SK-N-SH treated with all-trans-retinoic acid at 6 μM for 48 hours (cell line): ENCODE measurements at regions not wholly inside any gene's neighbourhood (a gene's known extent, or its start where the extent isn't known, plus 50 kb on each side); places are given as distances from the start of the nearest gene placed in this dataset.

Experiments used
- ATAC-seq: fragments of 200-7000 bp; cut with Tn5 transposase; 3 replicates; pipeline ENCODE4 v1.9.1; 2020; ENCODE audit warnings: mild to moderate bottlenecking, moderate library complexity
- ARNTL ChIP-seq: fragments of 450-650 bp; formaldehyde crosslinking; IDR thresholded peaks from 2 replicates; pipeline ENCODE4 v1.5.0; 2020; ENCODE audit warnings: low read depth, mild to moderate bottlenecking, moderate library complexity, borderline replicate concordance
- BACH2 ChIP-seq: fragments of 250-450 bp; sonication (Bioruptor Pico); IDR thresholded peaks from 2 replicates; pipeline ENCODE4 v1.9.0; 2021; ENCODE audit warnings: mild to moderate bottlenecking, borderline replicate concordance
- CSDC2 ChIP-seq: fragments of 250-450 bp; sonication (Bioruptor Pico); IDR thresholded peaks from 2 replicates; pipeline ENCODE4 v1.5.0; 2020; ENCODE audit warnings: mild to moderate bottlenecking, moderate library complexity
- ESRRG ChIP-seq: fragments of 250-450 bp; sonication (Bioruptor Pico); IDR thresholded peaks from 2 replicates; pipeline ENCODE4 v1.6.1; 2021; ENCODE audit warnings: mild to moderate bottlenecking
- GLIS3 ChIP-seq: fragments of 250-450 bp; sonication (Bioruptor Pico); IDR thresholded peaks from 2 replicates; pipeline ENCODE4 v1.5.0; 2020; ENCODE audit warnings: mild to moderate bottlenecking, moderate library complexity
- ISL1 ChIP-seq: fragments of 250-450 bp; sonication (Bioruptor Pico); IDR thresholded peaks from 2 replicates; pipeline ENCODE4 v2.1.2; 2022; ENCODE audit warnings: mild to moderate bottlenecking, moderate library complexity
- OSR1 ChIP-seq: fragments of 250-450 bp; sonication (Bioruptor Pico); IDR thresholded peaks from 2 replicates; pipeline ENCODE4 v1.8.0; 2022; ENCODE audit warnings: moderate library complexity, mild to moderate bottlenecking, inconsistent platforms
- POU6F1 ChIP-seq: fragments of 250-450 bp; sonication (Bioruptor Pico); IDR thresholded peaks from 2 replicates; pipeline ENCODE4 v1.8.0; 2021; ENCODE audit warnings: low read depth, mild to moderate bottlenecking, moderate library complexity, borderline replicate concordance
- PPARA ChIP-seq: fragments of 250-450 bp; sonication (Bioruptor Pico); IDR thresholded peaks from 2 replicates; pipeline ENCODE4 v1.5.0; 2020; ENCODE audit warnings: mild to moderate bottlenecking, borderline replicate concordance
- RARB ChIP-seq: fragments of 250-450 bp; sonication (Bioruptor Pico); IDR thresholded peaks from 2 replicates; pipeline ENCODE4 v1.8.0; 2021; ENCODE audit warnings: mild to moderate bottlenecking, moderate library complexity
- SNAI2 ChIP-seq: fragments of 250-450 bp; sonication (Bioruptor Pico); IDR thresholded peaks from 2 replicates; pipeline ENCODE4 v1.5.0; 2020; ENCODE audit warnings: mild to moderate bottlenecking, moderate library complexity
- TCF4 ChIP-seq: fragments of 250-450 bp; sonication (Bioruptor Pico); IDR thresholded peaks from 2 replicates; pipeline ENCODE4 v1.8.0; 2021; ENCODE audit warnings: mild to moderate bottlenecking, moderate library complexity, borderline replicate concordance
- TOX ChIP-seq: fragments of 250-450 bp; sonication (Bioruptor Pico); IDR thresholded peaks from 2 replicates; pipeline ENCODE4 v1.8.0; 2021; ENCODE audit warnings: mild to moderate bottlenecking, moderate library complexity, borderline replicate concordance
- TSHZ2 ChIP-seq: fragments of 250-450 bp; sonication (Bioruptor Pico); IDR thresholded peaks from 2 replicates; pipeline ENCODE4 v1.5.0; 2020; ENCODE audit warnings: mild to moderate bottlenecking, moderate library complexity
- ZC3H10 ChIP-seq: fragments of 250-450 bp; sonication (Bioruptor Pico); IDR thresholded peaks from 2 replicates; pipeline ENCODE4 v1.5.1; 2021; ENCODE audit warnings: mild to moderate bottlenecking, moderate library complexity
- ZFP3 ChIP-seq: fragments of 250-450 bp; sonication (Bioruptor Pico); IDR thresholded peaks from 2 replicates; pipeline ENCODE4 v1.5.0; 2020; ENCODE audit warnings: mild to moderate bottlenecking, moderate library complexity
- ZFP30 ChIP-seq: fragments of 450-650 bp; formaldehyde crosslinking; IDR thresholded peaks from 2 replicates; pipeline ENCODE4 v1.5.0; 2022; ENCODE audit warnings: mild to moderate bottlenecking, moderate library complexity
- ZNF565 ChIP-seq: fragments of 450-650 bp; formaldehyde crosslinking; conservative IDR thresholded peaks from 2 replicates; pipeline ENCODE4 v1.5.0; 2020; ENCODE audit warnings: low read depth, mild to moderate bottlenecking, moderate library complexity
- ZNF70 ChIP-seq: fragments of 450-650 bp; formaldehyde crosslinking; IDR thresholded peaks from 2 replicates; pipeline ENCODE4 v1.5.0; 2020; ENCODE audit warnings: mild to moderate bottlenecking, moderate library complexity
- ZNF8 ChIP-seq: fragments of 450-650 bp; formaldehyde crosslinking; IDR thresholded peaks from 2 replicates; pipeline ENCODE4 v1.5.0; 2020; ENCODE audit warnings: mild to moderate bottlenecking, moderate library complexity
- TF ChIP-seq, protein P1 (sequence below): fragments of 250-450 bp; sonication (Bioruptor Pico); IDR thresholded peaks from 2 replicates; pipeline ENCODE4 v1.5.1; 2021; ENCODE audit warnings: mild to moderate bottlenecking, moderate library complexity
- TF ChIP-seq, protein P2 (sequence below): fragments of 250-450 bp; sonication (Bioruptor Pico); IDR thresholded peaks from 2 replicates; pipeline ENCODE4 v1.8.0; 2020; ENCODE audit warnings: mild to moderate bottlenecking, moderate library complexity, borderline replicate concordance
- TF ChIP-seq, protein P3 (sequence below): fragments of 250-450 bp; sonication (Bioruptor Pico); IDR thresholded peaks from 2 replicates; pipeline ENCODE4 v1.5.1; 2020; ENCODE audit warnings: low read depth, mild to moderate bottlenecking, moderate library complexity

GRCh38 chr19:30202060-30202600, 170.1 kb upstream of the ZNF536 start:
- no peak for TF ChIP-seq ZNF8 (CRISPR knock-in tag)
- TF ChIP-seq, protein P1, sequence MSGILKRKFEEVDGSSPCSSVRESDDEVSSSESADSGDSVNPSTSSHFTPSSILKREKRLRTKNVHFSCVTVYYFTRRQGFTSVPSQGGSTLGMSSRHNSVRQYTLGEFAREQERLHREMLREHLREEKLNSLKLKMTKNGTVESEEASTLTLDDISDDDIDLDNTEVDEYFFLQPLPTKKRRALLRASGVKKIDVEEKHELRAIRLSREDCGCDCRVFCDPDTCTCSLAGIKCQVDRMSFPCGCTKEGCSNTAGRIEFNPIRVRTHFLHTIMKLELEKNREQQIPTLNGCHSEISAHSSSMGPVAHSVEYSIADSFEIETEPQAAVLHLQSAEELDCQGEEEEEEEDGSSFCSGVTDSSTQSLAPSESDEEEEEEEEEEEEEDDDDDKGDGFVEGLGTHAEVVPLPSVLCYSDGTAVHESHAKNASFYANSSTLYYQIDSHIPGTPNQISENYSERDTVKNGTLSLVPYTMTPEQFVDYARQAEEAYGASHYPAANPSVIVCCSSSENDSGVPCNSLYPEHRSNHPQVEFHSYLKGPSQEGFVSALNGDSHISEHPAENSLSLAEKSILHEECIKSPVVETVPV (CRISPR knock-in tag), result no peak
- no peak for TF ChIP-seq ZNF70 (CRISPR knock-in tag)
- TF ChIP-seq ZFP3 (CRISPR knock-in tag), result no peak
- no peak for TF ChIP-seq PPARA (CRISPR knock-in tag)
- no peak for TF ChIP-seq ZC3H10 (CRISPR knock-in tag)
- no peak for TF ChIP-seq TSHZ2 (CRISPR knock-in tag)
- TF ChIP-seq RARB (CRISPR knock-in tag), result no peak
- no peak for TF ChIP-seq GLIS3
- no peak for TF ChIP-seq POU6F1 (CRISPR knock-in tag)
- TF ChIP-seq BACH2 (CRISPR knock-in tag), result no peak
- no peak for TF ChIP-seq CSDC2 (CRISPR knock-in tag)
- no peak for TF ChIP-seq ARNTL
- no peak for TF ChIP-seq ISL1 (CRISPR knock-in tag)
- no peak for TF ChIP-seq ZFP30 (CRISPR knock-in tag)
- TF ChIP-seq ZNF565 (CRISPR knock-in tag), result no peak
- TF ChIP-seq, protein P2, sequence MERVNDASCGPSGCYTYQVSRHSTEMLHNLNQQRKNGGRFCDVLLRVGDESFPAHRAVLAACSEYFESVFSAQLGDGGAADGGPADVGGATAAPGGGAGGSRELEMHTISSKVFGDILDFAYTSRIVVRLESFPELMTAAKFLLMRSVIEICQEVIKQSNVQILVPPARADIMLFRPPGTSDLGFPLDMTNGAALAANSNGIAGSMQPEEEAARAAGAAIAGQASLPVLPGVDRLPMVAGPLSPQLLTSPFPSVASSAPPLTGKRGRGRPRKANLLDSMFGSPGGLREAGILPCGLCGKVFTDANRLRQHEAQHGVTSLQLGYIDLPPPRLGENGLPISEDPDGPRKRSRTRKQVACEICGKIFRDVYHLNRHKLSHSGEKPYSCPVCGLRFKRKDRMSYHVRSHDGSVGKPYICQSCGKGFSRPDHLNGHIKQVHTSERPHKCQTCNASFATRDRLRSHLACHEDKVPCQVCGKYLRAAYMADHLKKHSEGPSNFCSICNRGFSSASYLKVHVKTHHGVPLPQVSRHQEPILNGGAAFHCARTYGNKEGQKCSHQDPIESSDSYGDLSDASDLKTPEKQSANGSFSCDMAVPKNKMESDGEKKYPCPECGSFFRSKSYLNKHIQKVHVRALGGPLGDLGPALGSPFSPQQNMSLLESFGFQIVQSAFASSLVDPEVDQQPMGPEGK, result no peak
- TF ChIP-seq OSR1 (CRISPR knock-in tag), result no peak
- TF ChIP-seq TOX (CRISPR knock-in tag), result no peak
- TF ChIP-seq ESRRG (CRISPR knock-in tag), result no peak
- ATAC-seq, result no peak

GRCh38 chr19:30204721-30205120, 167.5 kb upstream of the ZNF536 start:
- no peak for ATAC-seq

DNA sequence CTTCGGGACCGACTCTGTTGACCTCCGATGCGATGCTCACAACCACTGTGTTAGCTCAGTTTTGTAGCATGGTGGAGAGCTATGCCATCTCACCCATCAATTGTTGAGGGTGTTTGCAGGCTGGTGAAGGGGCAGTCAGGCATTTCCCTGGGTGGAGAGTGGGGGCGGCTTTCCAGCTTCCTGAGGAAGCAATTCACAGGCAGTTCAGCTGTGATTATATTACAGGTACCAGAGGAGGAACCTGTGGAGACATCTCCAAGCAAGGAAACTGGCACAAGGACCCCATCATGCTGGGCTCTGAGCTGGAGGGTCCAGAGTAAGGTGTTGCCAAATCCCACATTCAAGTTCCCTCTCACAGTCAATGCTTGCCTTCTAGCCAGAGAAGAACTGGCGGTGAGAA, 166.0 kb upstream of the ZNF536 start:
- TF ChIP-seq ARNTL (no peak), GLIS3 (no peak), SNAI2 (CRISPR knock-in tag) (no peak), TCF4 (no peak)
- no peak for ATAC-seq

More at GRCh38 chr19:30204721-30205120, 167.5 kb upstream of the ZNF536 start:
- no peak for TF ChIP-seq ZFP30 (CRISPR knock-in tag)
- no peak for TF ChIP-seq BACH2 (CRISPR knock-in tag)
- TF ChIP-seq SNAI2 (CRISPR knock-in tag), result no peak
- TF ChIP-seq ARNTL, result no peak
- no peak for TF ChIP-seq PPARA (CRISPR knock-in tag)
- TF ChIP-seq RARB (CRISPR knock-in tag), result no peak
- TF ChIP-seq ZC3H10 (CRISPR knock-in tag), result no peak

- ATAC-seq, result no peak
- TF ChIP-seq, protein P3, sequence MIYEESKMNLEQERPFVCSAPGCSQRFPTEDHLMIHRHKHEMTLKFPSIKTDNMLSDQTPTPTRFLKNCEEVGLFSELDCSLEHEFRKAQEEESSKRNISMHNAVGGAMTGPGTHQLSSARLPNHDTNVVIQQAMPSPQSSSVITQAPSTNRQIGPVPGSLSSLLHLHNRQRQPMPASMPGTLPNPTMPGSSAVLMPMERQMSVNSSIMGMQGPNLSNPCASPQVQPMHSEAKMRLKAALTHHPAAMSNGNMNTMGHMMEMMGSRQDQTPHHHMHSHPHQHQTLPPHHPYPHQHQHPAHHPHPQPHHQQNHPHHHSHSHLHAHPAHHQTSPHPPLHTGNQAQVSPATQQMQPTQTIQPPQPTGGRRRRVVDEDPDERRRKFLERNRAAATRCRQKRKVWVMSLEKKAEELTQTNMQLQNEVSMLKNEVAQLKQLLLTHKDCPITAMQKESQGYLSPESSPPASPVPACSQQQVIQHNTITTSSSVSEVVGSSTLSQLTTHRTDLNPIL, result no peak
- TF ChIP-seq BACH2 (CRISPR knock-in tag), result no peak
- no peak for TF ChIP-seq ZNF565 (CRISPR knock-in tag)
- TF ChIP-seq POU6F1 (CRISPR knock-in tag), result no peak
- no peak for TF ChIP-seq OSR1 (CRISPR knock-in tag)
- no peak for TF ChIP-seq ZFP30 (CRISPR knock-in tag)
- TF ChIP-seq ARNTL, result no peak
- no peak for TF ChIP-seq ZC3H10 (CRISPR knock-in tag)
- TF ChIP-seq GLIS3, result no peak
- no peak for TF ChIP-seq PPARA (CRISPR knock-in tag)
- no peak for TF ChIP-seq ZNF8 (CRISPR knock-in tag)
- no peak for TF ChIP-seq ZFP3 (CRISPR knock-in tag)
- TF ChIP-seq TOX (CRISPR knock-in tag), result no peak
- TF ChIP-seq ISL1 (CRISPR knock-in tag), result no peak
- no peak for TF ChIP-seq CSDC2 (CRISPR knock-in tag)
- TF ChIP-seq ZNF70 (CRISPR knock-in tag), result no peak
- no peak for TF ChIP-seq SNAI2 (CRISPR knock-in tag)
- no peak for TF ChIP-seq ESRRG (CRISPR knock-in tag)
Measured at GRCh38 chr19:30207357-30207756, 164.8 kb upstream of the ZNF536 start.
